GM12878 (cell line): ENCODE measurements at regions not wholly inside any gene's neighbourhood (a gene's known extent, or its start where the extent isn't known, plus 50 kb on each side); places are given as distances from the start of the nearest gene placed in this dataset.

Source experiments
- ATAC-seq: fragments of 200-7000 bp; cut with Tn5 transposase; 3 replicates; pipeline ENCODE4 v1.9.1; 2020; ENCODE audit warnings: mild to moderate bottlenecking, moderate library complexity
- BruUV-seq: library from RNA; stranded (reverse); fragments of 400-500 nt; replicated peaks from 2 replicates; lab custom pipeline; 2021; lab: Mats Ljungman, UMichigan
- CTCF ChIA-PET: fragments of 300-600 bp; sonication (Branson Sonifier 250); formaldehyde crosslinking; extraction: SDS; loops from one replicate; lab custom pipeline; 2021; ENCODE audit warnings: inconsistent platforms; lab: Yijun Ruan, JAX
- POLR2A ChIA-PET: fragments of 350-600 bp; formaldehyde crosslinking; extraction: SDS; loops from one replicate; lab custom pipeline; 2021; ENCODE audit warnings: inconsistent platforms; lab: Charles Lee
- RAD21 ChIA-PET: fragments of 300-600 bp; sonication (Branson Sonifier 250); formaldehyde crosslinking; loops from one replicate; lab custom pipeline; 2023; ENCODE audit warnings: antibody characterized with exemption; ENCODE audit not compliant: unreplicated experiment; lab: Charles Lee
- SMC1A ChIA-PET: fragments of 300-600 bp; sonication (Branson Sonifier 250); formaldehyde crosslinking; loops from one replicate; lab custom pipeline; 2023; ENCODE audit not compliant: unreplicated experiment, uncharacterized antibody; lab: Charles Lee
- DNase-seq: peaks from one replicate; pipeline ENCODE4 v3.0.0-alpha.2; 2011; ENCODE audit warnings: low read depth, low spot score
- FAIRE-seq: peaks from 3 replicates; lab custom pipeline; 2011; peaks lifted over from hg19 to GRCh38; lab: Jason Lieb, UNC
- H2AFZ ChIP-seq: 2 replicates; pipeline ENCODE4 v1.6.0; 2011; ENCODE audit warnings: low read depth, low read length, control low read depth; ENCODE audit not compliant: control insufficient read depth
- H3K27ac ChIP-seq: 2 replicates; pipeline ENCODE4 v1.5.1; 2011; ENCODE audit warnings: control low read depth; ENCODE audit not compliant: control insufficient read depth, insufficient read depth
- H3K27me3 ChIP-seq, 2 experiments: replicated peaks in 1 of 2; 2 replicates each; pipeline versions ENCODE4 v1.6.0 to v1.6.1; 2011; ENCODE audit warnings: low read length in 1 of 2; ENCODE audit not compliant: control insufficient read depth in 2 of 2, insufficient read depth in 2 of 2
- H3K36me3 ChIP-seq, 2 experiments: 2 replicates each; pipeline ENCODE4 v1.5.1; 2011; ENCODE audit warnings: low read length in 1 of 2; ENCODE audit not compliant: control insufficient read depth in 2 of 2, insufficient read depth in 2 of 2
- H3K4me1 ChIP-seq: 2 replicates; pipeline ENCODE4 v1.6.1; 2011; ENCODE audit warnings: mild to moderate bottlenecking, low read length, moderate library complexity, mixed read lengths; ENCODE audit not compliant: control insufficient read depth, insufficient read depth
- H3K4me2 ChIP-seq: 2 replicates; pipeline ENCODE4 v1.6.0; 2011; ENCODE audit warnings: control low read depth; ENCODE audit not compliant: control insufficient read depth, insufficient read depth
- H3K4me3 ChIP-seq: fragments of 200-600 bp; sonication (generic); 2 replicates; pipeline ENCODE4 v1.5.1; 2016
- H3K79me2 ChIP-seq: 2 replicates; pipeline ENCODE4 v1.6.0; 2011; ENCODE audit warnings: low read length; ENCODE audit not compliant: control insufficient read depth, insufficient read depth
- H3K9ac ChIP-seq: 2 replicates; pipeline ENCODE4 v1.8.0; 2011; ENCODE audit warnings: low read length, control low read depth, mixed read lengths; ENCODE audit not compliant: control insufficient read depth, insufficient read depth
- H3K9me3 ChIP-seq: replicated peaks from 3 replicates; pipeline ENCODE4 v1.5.1; 2011; ENCODE audit warnings: mild to moderate bottlenecking, low read length; ENCODE audit not compliant: control insufficient read depth, insufficient read depth
- H4K20me1 ChIP-seq: 2 replicates; pipeline ENCODE4 v1.6.0; 2011; ENCODE audit not compliant: control insufficient read depth, insufficient read depth
- BACH1 ChIP-seq: fragments of 450-650 bp; IDR thresholded peaks from 2 replicates; pipeline ENCODE4 v1.6.1; 2017; ENCODE audit warnings: mild to moderate bottlenecking, borderline replicate concordance
- CHD4 ChIP-seq: fragments of 200-600 bp; sonication (generic); IDR thresholded peaks from 2 replicates; pipeline ENCODE4 v1.6.1; 2016; ENCODE audit warnings: mild to moderate bottlenecking
- RELA ChIP-seq: fragments of 450-650 bp; IDR thresholded peaks from 2 replicates; pipeline ENCODE4 v1.8.0; 2014; ENCODE audit warnings: borderline replicate concordance; ENCODE audit not compliant: partially characterized antibody
- RFX5 ChIP-seq: IDR thresholded peaks from 2 replicates; pipeline ENCODE4 v1.6.1; 2011; ENCODE audit warnings: low read depth, low read length, improper control_type of control experiment
- SPI1 ChIP-seq: IDR thresholded peaks from 2 replicates; pipeline ENCODE4 v1.6.1; 2011; ENCODE audit warnings: low read depth, mild to moderate bottlenecking, low read length, moderate library complexity, borderline replicate concordance; ENCODE audit not compliant: insufficient read depth
- SREBF1 ChIP-seq: IDR thresholded peaks from 2 replicates; pipeline ENCODE4 v1.6.1; 2012; ENCODE audit warnings: mild to moderate bottlenecking, low read length
- TCF12 ChIP-seq: IDR thresholded peaks from 2 replicates; pipeline ENCODE4 v1.6.1; 2011; ENCODE audit warnings: low read depth, mild to moderate bottlenecking, low read length
- WGBS: methylation state at CpG from one replicate; pipeline ENCODE4 v1.1.6; 2016; ENCODE audit warnings: low lambda C conversion rate; ENCODE audit not compliant: insufficient replicate concordance, insufficient coverage; ENCODE audit errors: missing lambda C conversion rate; 5-methylcytosine and 5-hydroxymethylcytosine counted together
- in situ Hi-C: fragments of 300-500 bp; cut with MboI; formaldehyde crosslinking; loops from 9 replicates; pipeline ENCODE4 v1.14.3; 2018; ENCODE audit warnings: mixed read lengths
- intact Hi-C: fragments of 100-400 bp; cut with micrococcal nuclease; formaldehyde crosslinking; loops from one replicate; pipeline ENCODE4 v1.14.2; 2022; ENCODE audit not compliant: unreplicated experiment
- TF ChIP-seq, protein P1 (sequence below): fragments of 450-650 bp; IDR thresholded peaks from 2 replicates; pipeline ENCODE4 v1.6.1; 2014; ENCODE audit warnings: mild to moderate bottlenecking

DNA sequence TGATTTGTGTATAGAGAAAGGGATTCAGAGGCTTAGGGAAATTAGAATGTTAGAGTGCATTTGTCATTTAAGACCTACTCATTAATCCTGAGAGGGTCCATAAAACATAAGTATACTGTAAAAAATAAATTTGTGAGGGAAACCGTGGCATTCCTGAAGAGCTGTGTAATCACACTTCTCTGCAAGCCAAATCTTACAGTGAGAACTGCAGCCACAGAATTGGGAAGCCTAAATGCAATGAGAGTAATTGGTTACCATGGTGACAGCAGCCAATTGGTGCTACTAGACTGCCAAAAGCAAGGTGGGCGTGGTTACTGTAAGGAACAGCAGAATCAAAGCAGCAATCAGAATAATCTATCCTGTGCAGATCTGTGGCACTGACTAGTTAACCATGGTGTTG lies 345.2 kb upstream of the GRID2 start:
- Histone ChIP-seq H3K79me2 (no peaks in the 10 kb centered on the region), H3K9me3 (no peaks in the 10 kb centered on the region), H4K20me1 (no peaks in the 10 kb centered on the region), H3K36me3 (no peaks in the 10 kb centered on the region), H3K27ac (no peak overlapping the region), H3K4me1 (no peaks in the 10 kb centered on the region), H2AFZ (no peak overlapping the region), H3K4me2 (no peak overlapping the region), H3K27me3 (no peaks in the 10 kb centered on the region), H3K9ac (no peak overlapping the region), H3K4me3 (no peak overlapping the region)
- ATAC-seq (no peak), DNase-seq (no peak), FAIRE-seq (no peak)
- intact Hi-C loops (no loop called here), in situ Hi-C loops (no loop called here)
- TF ChIP-seq TCF12 = no peak
- TF ChIP-seq SREBF1 = no peak
- ChIA-PET CTCF (no interaction called here), POLR2A (no interaction called here), SMC1A (interaction anchor here (0.5 kb wide), 1 partner anchor 119 kb away, joined by 3 read pairs; no protein-coding TSS in a partner anchor), RAD21 (no interaction called here)
- WGBS = 0% methylated on average over 2 of the region's 2 CpGs
- BruUV-seq = no TSS peak

DNA sequence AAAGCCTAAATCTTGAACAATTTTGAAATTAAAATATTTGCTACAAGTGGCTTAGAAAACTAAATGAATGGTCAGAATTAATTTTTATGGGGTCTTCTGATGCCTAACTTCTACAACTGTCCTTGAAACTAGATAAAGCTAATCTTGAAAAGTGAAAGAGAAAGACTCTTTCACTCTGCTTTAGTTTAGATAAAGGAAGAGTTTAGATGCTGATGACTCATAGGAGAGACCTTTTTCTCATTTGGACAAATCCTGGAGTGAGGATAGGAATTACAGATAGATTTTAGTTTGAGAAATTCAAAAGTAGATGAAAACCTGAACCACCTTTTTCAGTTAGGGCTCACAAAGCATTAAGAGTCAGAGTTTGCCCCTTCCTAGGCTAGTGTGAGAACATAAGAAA lies 342.3 kb upstream of the GRID2 start:
- Histone ChIP-seq H3K27me3 (no peaks in the 10 kb centered on the region), H3K4me2 (no peak overlapping the region), H3K79me2 (no peaks in the 10 kb centered on the region), H3K9ac (no peak overlapping the region), H3K36me3 (no peaks in the 10 kb centered on the region), H3K9me3 (no peaks in the 10 kb centered on the region), H4K20me1 (no peaks in the 10 kb centered on the region), H3K4me3 (no peak overlapping the region), H2AFZ (no peak overlapping the region), H3K27ac (no peak overlapping the region), H3K4me1 (no peaks in the 10 kb centered on the region)
- intact Hi-C loops (no loop called here), in situ Hi-C loops (no loop called here)
- no TSS peak for BruUV-seq
- TF ChIP-seq SPI1 = no peak
- TF ChIP-seq RELA = no peak
- TF ChIP-seq CHD4 = no peak
- TF ChIP-seq RFX5 = no peak
- TF ChIP-seq, protein P1, sequence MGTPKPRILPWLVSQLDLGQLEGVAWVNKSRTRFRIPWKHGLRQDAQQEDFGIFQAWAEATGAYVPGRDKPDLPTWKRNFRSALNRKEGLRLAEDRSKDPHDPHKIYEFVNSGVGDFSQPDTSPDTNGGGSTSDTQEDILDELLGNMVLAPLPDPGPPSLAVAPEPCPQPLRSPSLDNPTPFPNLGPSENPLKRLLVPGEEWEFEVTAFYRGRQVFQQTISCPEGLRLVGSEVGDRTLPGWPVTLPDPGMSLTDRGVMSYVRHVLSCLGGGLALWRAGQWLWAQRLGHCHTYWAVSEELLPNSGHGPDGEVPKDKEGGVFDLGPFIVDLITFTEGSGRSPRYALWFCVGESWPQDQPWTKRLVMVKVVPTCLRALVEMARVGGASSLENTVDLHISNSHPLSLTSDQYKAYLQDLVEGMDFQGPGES = no peak
- no peak for TF ChIP-seq BACH1
- ATAC-seq (no peak), DNase-seq (no peak), FAIRE-seq (no peak)
- POLR2A ChIA-PET = no interaction called here
- RAD21 ChIA-PET = no interaction called here
- CTCF ChIA-PET = no interaction called here
- SMC1A ChIA-PET = no interaction called here
